ENCODE measurements at regions not wholly inside any gene's neighbourhood (a gene's known extent, or its start where the extent isn't known, plus 50 kb on each side); places are given as distances from the start of the nearest gene placed in this dataset.

DNA sequence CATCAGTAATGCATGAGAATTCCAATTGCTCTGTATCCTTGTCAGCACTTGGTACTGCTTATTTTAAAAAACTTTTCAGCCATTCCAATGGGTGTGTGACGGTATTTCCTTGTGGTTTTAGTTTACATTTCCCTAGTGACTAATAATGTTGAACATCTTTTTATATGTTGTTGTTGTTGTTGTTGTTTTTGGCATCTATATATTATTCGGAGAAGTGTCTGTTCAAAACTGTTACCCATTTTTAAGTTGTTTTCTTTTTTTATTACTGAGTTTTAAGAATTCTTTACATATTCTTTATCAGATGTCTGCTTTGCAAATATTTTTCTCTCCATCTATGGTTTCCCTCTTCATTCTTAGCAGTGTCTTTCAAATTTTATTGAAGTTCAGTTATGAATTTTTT lies 231.1 kb upstream of the POU3F1 start:
- Histone ChIP-seq H3K36me3 (ENCODE audit: insufficient read depth) (no peaks in the 10 kb centered on the region), H3K4me3 (ENCODE audit: low read depth, low read length) (no peak overlapping the region), H3K4me1 (ENCODE audit: insufficient read depth) (no peaks in the 10 kb centered on the region), H3K27ac (ENCODE audit: low read depth) (no peak overlapping the region)
- DNase-seq (ENCODE audit: extremely low spot score): no peak
- WGBS: 84% methylated on average over 2 of the region's 2 CpGs

- DNase-seq (ENCODE audit: extremely low spot score): no peak
Observed at GRCh38 chr1:38275960-38276359, 229.4 kb upstream of the POU3F1 start.

DNA sequence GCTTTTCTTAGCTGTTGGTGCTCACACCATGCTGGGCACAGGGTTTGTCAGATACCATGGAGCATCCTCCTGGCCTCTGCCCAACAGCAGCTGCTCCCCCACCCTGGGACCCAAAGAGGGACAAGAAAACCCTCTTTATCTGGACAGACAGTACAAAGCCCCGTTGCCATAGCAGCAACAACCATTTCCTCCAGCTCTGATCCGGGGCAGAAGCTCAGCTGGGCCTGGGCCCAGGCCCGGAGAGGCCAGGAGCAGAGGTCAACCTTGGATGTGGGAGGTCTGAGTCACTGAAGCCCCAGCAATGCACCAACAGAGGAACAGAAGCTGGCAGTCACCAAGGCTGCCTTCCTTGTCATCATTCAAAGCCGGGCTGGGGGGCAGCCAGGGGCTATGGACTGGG lies 228.4 kb upstream of the POU3F1 start:
- Histone ChIP-seq H3K36me3 (ENCODE audit: insufficient read depth) (no peaks in the 10 kb centered on the region), H3K4me1 (ENCODE audit: insufficient read depth) (no peaks in the 10 kb centered on the region), H3K27ac (ENCODE audit: low read depth) (no peak overlapping the region), H3K4me3 (ENCODE audit: low read depth, low read length) (no peak overlapping the region)
- 24% methylated on average over 4 of the region's 4 CpGs for WGBS
- DNase-seq (ENCODE audit: extremely low spot score): no peak

More at GRCh38 chr1:38275960-38276359, 229.4 kb upstream of the POU3F1 start:
- H3K36me3 ChIP-seq (ENCODE audit: insufficient read depth): no peaks in the 10 kb centered on the region
- H3K4me3 ChIP-seq (ENCODE audit: low read depth, low read length): no peak overlapping the region
- no peaks in the 10 kb centered on the region for H3K4me1 ChIP-seq (ENCODE audit: insufficient read depth)
- 75% methylated on average over 3 of the region's 3 CpGs for WGBS
- no peak overlapping the region for H3K27ac ChIP-seq (ENCODE audit: low read depth)

DNA sequence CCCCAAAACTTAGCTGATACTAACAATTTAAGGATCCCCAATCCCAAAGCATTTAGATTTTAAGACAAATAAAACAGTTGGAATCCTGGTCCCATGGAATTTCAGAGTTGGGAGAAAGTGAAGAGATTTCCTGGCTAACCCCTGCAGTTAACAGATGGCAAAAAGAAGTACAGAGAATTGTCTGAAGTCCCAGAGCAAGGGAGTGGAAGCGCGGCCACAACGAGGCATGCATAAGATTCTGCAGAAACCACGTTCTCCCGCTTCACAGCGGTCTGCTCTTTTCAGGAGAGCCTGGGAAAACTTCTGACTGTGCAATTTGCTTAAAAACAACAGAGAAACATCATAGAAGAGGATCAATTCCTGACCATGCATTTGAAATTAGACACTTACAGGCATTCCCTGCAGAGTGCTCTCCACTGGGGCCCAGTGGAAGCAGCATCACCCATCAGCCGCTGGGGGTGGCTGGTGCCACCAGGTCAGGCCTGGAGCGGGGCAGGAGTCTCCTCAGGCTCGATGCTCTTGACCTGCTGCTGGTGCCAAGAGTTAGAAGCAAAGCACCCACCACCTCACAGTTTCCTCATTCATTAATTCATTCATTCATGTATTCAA lies 226.7 kb upstream of the POU3F1 start:
- no peak for DNase-seq (ENCODE audit: extremely low spot score)
- Histone ChIP-seq H3K4me1 (ENCODE audit: insufficient read depth) (no peaks in the 10 kb centered on the region), H3K4me3 (ENCODE audit: low read depth, low read length) (no peak overlapping the region), H3K27ac (ENCODE audit: low read depth) (no peak overlapping the region), H3K36me3 (ENCODE audit: insufficient read depth) (no peaks in the 10 kb centered on the region)
- 65% methylated on average over 9 of the region's 9 CpGs for WGBS

- no peak for DNase-seq (ENCODE audit: extremely low spot score)
Observed at GRCh38 chr1:38272515-38272914, 225.9 kb upstream of the POU3F1 start.

DNA sequence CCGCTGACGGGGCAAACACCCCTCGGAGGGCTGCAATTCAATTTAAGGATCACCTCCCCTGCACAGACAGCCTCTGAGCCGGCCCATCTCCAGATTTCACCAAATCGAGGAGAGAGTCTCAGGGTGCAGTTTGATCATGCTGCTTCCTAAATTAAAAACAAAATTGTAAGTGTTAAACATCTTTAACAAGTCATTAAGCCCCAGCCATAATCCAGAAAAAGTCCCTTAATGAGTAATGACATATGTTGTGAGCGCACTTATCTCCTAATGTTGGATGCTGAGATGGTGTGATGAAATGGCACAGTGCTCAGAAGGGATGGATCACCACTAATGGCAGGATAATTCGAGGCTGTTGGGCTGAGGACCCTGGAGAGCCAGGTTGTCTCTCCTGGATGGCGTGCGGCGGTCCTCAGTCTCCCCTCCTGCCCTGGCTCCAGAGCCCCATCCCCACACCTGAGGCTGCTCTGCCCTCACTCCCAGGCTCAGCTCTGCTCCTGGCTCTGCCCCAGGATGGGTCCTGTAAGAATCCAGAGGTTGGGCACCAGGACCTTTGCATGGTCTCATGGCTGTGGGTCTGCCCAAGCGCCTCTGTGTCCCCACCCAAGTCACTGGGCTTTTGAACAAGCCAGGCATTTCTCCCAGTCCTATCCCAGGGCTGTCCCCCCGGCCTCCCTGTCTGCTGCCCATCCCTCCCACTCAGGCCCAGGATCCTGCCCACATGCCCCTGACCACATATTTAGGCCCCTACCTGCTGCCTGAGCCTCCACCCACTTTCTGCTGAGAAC lies 224.4 kb upstream of the POU3F1 start:
- 79% methylated on average over 12 of the region's 12 CpGs for WGBS
- H3K4me1 ChIP-seq (ENCODE audit: insufficient read depth): no peaks in the 10 kb centered on the region
- no peak overlapping the region for H3K4me3 ChIP-seq (ENCODE audit: low read depth, low read length)
- H3K36me3 ChIP-seq (ENCODE audit: insufficient read depth): no peaks in the 10 kb centered on the region
- H3K27ac ChIP-seq (ENCODE audit: low read depth): no peak overlapping the region
- no peak for DNase-seq (ENCODE audit: extremely low spot score)

More at GRCh38 chr1:38272515-38272914, 225.9 kb upstream of the POU3F1 start:
- Histone ChIP-seq H3K36me3 (ENCODE audit: insufficient read depth) (no peaks in the 10 kb centered on the region), H3K4me1 (ENCODE audit: insufficient read depth) (no peaks in the 10 kb centered on the region), H3K27ac (ENCODE audit: low read depth) (no peak overlapping the region), H3K4me3 (ENCODE audit: low read depth, low read length) (no peak overlapping the region)
- WGBS: 91% methylated on average over 3 of the region's 3 CpGs

DNA sequence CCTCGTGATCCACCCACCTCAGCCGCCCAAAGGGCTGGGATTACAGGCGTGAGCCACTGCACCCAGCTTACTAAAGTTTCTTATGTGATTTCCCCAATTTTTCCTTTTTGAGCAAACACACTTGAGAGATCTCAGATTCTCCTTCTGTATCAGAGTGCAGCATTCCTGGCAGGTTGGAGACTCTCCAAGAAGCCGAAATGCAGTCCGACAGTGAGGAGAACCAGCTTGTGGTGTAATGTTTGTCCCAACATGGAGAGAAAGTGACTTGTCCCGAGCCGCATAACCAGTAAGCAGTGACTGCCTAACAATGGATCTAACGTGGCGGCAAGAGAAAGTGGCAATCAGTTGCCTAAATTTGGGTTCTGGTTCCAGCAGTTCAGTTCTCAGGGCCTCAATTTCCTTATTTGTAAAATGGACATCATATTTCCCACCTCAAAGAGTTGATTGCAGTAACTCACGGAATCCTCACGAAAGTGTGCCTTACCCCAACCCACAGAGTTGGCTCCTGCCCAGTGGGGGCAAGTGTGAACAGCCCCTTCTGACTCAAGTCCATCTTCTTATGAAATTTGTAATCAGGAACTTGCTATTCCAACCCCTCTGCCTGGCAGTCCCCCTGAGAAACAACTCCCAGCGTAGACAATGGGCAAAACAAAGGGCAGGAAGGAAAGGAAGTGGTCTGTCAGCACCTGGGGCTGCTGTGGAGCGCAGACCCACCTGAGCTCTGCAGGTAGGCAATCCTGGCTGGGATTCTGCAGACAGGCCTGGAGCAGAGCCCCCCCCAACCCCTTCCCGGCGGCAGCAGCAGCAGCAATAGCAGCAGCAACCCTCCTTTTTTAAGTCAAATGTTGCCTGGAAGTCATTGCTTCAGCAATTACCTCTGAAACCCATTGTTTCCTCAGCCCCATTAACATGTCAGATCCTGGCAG lies 223.6 kb upstream of the POU3F1 start:
- H3K27ac ChIP-seq (ENCODE audit: low read depth): no peak overlapping the region
- no peak overlapping the region for H3K4me3 ChIP-seq (ENCODE audit: low read depth, low read length)
- DNase-seq (ENCODE audit: extremely low spot score): no peak
- no peaks in the 10 kb centered on the region for H3K36me3 ChIP-seq (ENCODE audit: insufficient read depth)
- 46% methylated on average over 15 of the region's 15 CpGs for WGBS
- no peaks in the 10 kb centered on the region for H3K4me1 ChIP-seq (ENCODE audit: insufficient read depth)

DNA sequence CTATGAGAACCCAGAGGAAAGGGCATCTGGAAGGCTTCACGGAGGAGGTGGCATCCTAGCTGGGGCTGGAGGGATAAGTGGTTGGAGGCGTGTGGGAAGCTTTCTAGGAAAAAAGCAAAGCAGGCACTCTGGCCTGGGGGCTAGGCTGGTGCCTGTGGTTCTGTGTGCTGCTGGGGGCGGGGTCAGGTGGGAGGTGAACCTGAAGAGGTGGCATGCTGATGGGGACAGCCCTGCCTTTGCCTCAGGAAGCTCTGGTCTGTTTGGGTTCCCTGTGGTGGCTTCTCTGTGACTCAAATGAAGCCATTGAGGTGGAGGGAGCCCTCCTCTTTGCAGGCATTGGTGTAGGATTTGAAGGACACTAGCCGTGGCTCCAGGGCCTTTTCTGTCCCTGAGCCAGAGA lies 221.6 kb upstream of the POU3F1 start:
- Histone ChIP-seq H3K27ac (ENCODE audit: low read depth) (no peak overlapping the region), H3K4me1 (ENCODE audit: insufficient read depth) (no peaks in the 10 kb centered on the region), H3K4me3 (ENCODE audit: low read depth, low read length) (no peak overlapping the region), H3K36me3 (ENCODE audit: insufficient read depth) (no peaks in the 10 kb centered on the region)
- no peak for DNase-seq (ENCODE audit: extremely low spot score)
- 80% methylated on average over 4 of the region's 4 CpGs for WGBS

DNA sequence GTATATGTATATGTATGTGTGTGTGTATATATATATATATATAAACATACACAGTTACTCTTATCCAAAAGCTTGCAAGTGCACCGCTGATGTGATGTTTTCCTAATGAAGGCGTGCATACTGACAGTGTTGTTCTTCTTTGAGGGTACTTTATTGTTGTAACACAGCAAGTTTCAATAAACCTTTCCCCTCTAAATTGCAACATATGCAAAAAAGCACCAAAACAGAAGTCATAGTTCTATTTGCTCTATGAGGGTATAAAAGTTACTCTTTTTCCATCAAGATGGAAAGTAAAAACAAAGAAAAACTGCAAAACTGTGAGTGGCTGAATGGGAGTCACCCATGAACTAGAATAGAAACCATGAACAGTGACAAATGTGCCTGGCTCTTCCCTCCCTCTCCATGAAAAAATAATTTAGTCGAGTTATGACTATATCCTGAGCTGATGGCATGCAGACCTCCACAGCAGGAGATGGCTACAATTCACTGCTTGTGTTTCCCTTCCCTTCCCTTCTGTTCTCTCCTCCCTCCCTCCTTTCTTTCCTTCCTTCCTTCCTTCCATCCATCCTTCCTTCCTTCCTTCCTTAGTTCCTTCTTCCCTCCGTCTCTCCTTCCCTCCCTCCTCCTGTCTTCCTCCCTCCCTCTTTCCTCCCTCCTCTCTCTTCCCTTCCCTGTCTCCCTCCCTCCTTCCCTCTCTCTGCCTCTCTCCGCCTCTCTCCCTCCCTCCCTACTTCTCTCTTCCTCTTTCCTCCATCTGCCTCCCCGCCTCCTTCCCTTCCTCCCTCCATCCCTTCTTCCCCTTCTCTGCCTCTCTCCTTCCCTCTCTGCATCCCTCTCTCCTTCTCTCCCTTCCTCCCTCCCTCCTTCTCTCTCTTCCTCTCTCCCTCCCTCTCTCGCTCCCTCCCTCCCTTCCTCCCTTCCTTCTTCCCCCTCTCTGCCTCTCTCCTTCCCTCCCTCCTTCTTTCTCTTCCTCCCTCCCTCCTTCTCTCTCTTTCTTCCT lies 220.7 kb upstream of the POU3F1 start:
- no peak overlapping the region for H3K4me3 ChIP-seq (ENCODE audit: low read depth, low read length)
- H3K4me1 ChIP-seq (ENCODE audit: insufficient read depth): no peaks in the 10 kb centered on the region
- no peak for DNase-seq (ENCODE audit: extremely low spot score)
- no peaks in the 10 kb centered on the region for H3K36me3 ChIP-seq (ENCODE audit: insufficient read depth)
- no peak overlapping the region for H3K27ac ChIP-seq (ENCODE audit: low read depth)
- 77% methylated on average over 7 of the region's 7 CpGs for WGBS

GRCh38 chr1:38266197-38266520 lies 219.6 kb upstream of the POU3F1 start:
- WGBS: 91% methylated on average over 5 of the region's 5 CpGs
- DNase-seq (ENCODE audit: extremely low spot score): no peak
- Histone ChIP-seq H3K4me3 (ENCODE audit: low read depth, low read length) (no peak overlapping the region), H3K36me3 (ENCODE audit: insufficient read depth) (no peaks in the 10 kb centered on the region), H3K27ac (ENCODE audit: low read depth) (no peak overlapping the region), H3K4me1 (ENCODE audit: insufficient read depth) (no peaks in the 10 kb centered on the region)

- WGBS: 69% methylated on average over 15 of the region's 15 CpGs
- Histone ChIP-seq H3K27ac (ENCODE audit: low read depth) (no peak overlapping the region), H3K36me3 (ENCODE audit: insufficient read depth) (no peaks in the 10 kb centered on the region), H3K4me3 (ENCODE audit: low read depth, low read length) (no peak overlapping the region), H3K4me1 (ENCODE audit: insufficient read depth) (no peaks in the 10 kb centered on the region)
- no peak for DNase-seq (ENCODE audit: extremely low spot score)
Observed at GRCh38 chr1:38265293-38266196, 219.0 kb upstream of the POU3F1 start.

GRCh38 chr1:38263438-38263837 lies 216.8 kb upstream of the POU3F1 start:
- Histone ChIP-seq H3K27ac (ENCODE audit: low read depth) (no peak overlapping the region), H3K4me1 (ENCODE audit: insufficient read depth) (no peaks in the 10 kb centered on the region), H3K36me3 (ENCODE audit: insufficient read depth) (no peaks in the 10 kb centered on the region), H3K4me3 (ENCODE audit: low read depth, low read length) (no peak overlapping the region)
- no peak for DNase-seq (ENCODE audit: extremely low spot score)
- WGBS: 72% methylated on average over 4 of the region's 4 CpGs

Measured in urinary bladder (tissue), 3 donors.